Trophoblast cell (in vitro differentiated cells and primary cell): ENCODE measurements at regions not wholly inside any gene's neighbourhood (a gene's known extent, or its start where the extent isn't known, plus 50 kb on each side); places are given as distances from the start of the nearest gene placed in this dataset.

Source experiments
- DNase-seq, 2 donors: peaks; one replicate each; pipeline ENCODE4 v3.0.0-alpha.2; 2016
- H2AFZ ChIP-seq: 2 replicates; pipeline ENCODE4 v1.6.1; 2013; ENCODE audit warnings: low read length, moderate library complexity, mild to moderate bottlenecking; ENCODE audit not compliant: insufficient read depth, poor library complexity
- H2AK5ac ChIP-seq: 2 replicates; pipeline ENCODE4 v1.6.1; 2013; ENCODE audit warnings: mild to moderate bottlenecking, low read length
- H2BK120ac ChIP-seq: 2 replicates; pipeline ENCODE4 v1.6.1; 2013; ENCODE audit warnings: low read length, mild to moderate bottlenecking, moderate library complexity; ENCODE audit not compliant: insufficient read depth, poor library complexity
- H2BK12ac ChIP-seq: 2 replicates; pipeline ENCODE4 v1.6.1; 2013; ENCODE audit warnings: mild to moderate bottlenecking, low read length, moderate library complexity
- H2BK5ac ChIP-seq: 2 replicates; pipeline ENCODE4 v1.6.1; 2013; ENCODE audit warnings: low read length, low read depth, moderate library complexity, mild to moderate bottlenecking; ENCODE audit not compliant: poor library complexity
- H3K14ac ChIP-seq: 2 replicates; pipeline ENCODE4 v1.6.1; 2013; ENCODE audit warnings: mild to moderate bottlenecking, low read length
- H3K18ac ChIP-seq: 2 replicates; pipeline ENCODE4 v1.6.1; 2013; ENCODE audit warnings: mild to moderate bottlenecking, low read length
- H3K23ac ChIP-seq: 2 replicates; pipeline ENCODE4 v1.6.1; 2013; ENCODE audit warnings: low read length
- H3K27ac ChIP-seq: 2 replicates; pipeline ENCODE4 v1.5.1; 2013; ENCODE audit warnings: low read depth, mild to moderate bottlenecking, inconsistent platforms, low read length, moderate library complexity
- H3K27me3 ChIP-seq: 2 replicates; pipeline ENCODE4 v1.6.1; 2013; ENCODE audit warnings: inconsistent platforms, mild to moderate bottlenecking, low read length, moderate library complexity; ENCODE audit not compliant: insufficient read depth
- H3K36me3 ChIP-seq, 2 experiments: 1 replicate in 1 of 2; 2 replicates in 1 of 2; pipeline ENCODE4 v1.6.1; 2013; ENCODE audit warnings: low read length in 2 of 2, mild to moderate bottlenecking in 2 of 2, moderate library complexity in 1 of 2; ENCODE audit not compliant: insufficient read depth in 2 of 2, control insufficient read depth in 1 of 2
- H3K4ac ChIP-seq: 2 replicates; pipeline ENCODE4 v1.6.1; 2013; ENCODE audit warnings: low read depth, mild to moderate bottlenecking, low read length, moderate library complexity
- H3K4me1 ChIP-seq, 2 experiments: 1 replicate in 1 of 2; 2 replicates in 1 of 2; pipeline ENCODE4 v1.6.1; 2013; ENCODE audit warnings: low read length in 2 of 2, mild to moderate bottlenecking in 2 of 2, moderate library complexity in 1 of 2; ENCODE audit not compliant: insufficient read depth in 2 of 2, control insufficient read depth in 1 of 2
- H3K4me2 ChIP-seq: 2 replicates; pipeline ENCODE4 v1.6.1; 2013; ENCODE audit warnings: inconsistent platforms, mild to moderate bottlenecking, low read length, moderate library complexity
- H3K4me3 ChIP-seq: 2 replicates; pipeline ENCODE4 v1.5.1; 2013; ENCODE audit warnings: mild to moderate bottlenecking, low read depth, low read length, inconsistent platforms
- H3K79me1 ChIP-seq: one replicate; pipeline ENCODE4 v1.6.1; 2013; ENCODE audit warnings: low read length
- H3K79me2 ChIP-seq: 2 replicates; pipeline ENCODE4 v1.6.1; 2013; ENCODE audit warnings: low read length, mild to moderate bottlenecking; ENCODE audit not compliant: control insufficient read depth, insufficient read depth, poor library complexity
- H3K9ac ChIP-seq: 2 replicates; pipeline ENCODE4 v1.6.1; 2013; ENCODE audit warnings: mild to moderate bottlenecking, low read length
- H3K9me3 ChIP-seq: 2 replicates; pipeline ENCODE4 v1.6.1; 2013; ENCODE audit warnings: low read depth, mild to moderate bottlenecking, control low read depth, inconsistent platforms, low read length; ENCODE audit not compliant: insufficient read depth
- H4K12ac ChIP-seq: 2 replicates; pipeline ENCODE4 v1.6.1; 2013; ENCODE audit warnings: low read depth, mild to moderate bottlenecking, low read length, moderate library complexity
- H4K8ac ChIP-seq: 2 replicates; pipeline ENCODE4 v1.6.1; 2013; ENCODE audit warnings: low read depth, mild to moderate bottlenecking, low read length, moderate library complexity
- H4K91ac ChIP-seq: one replicate; pipeline ENCODE4 v1.6.1; 2013; ENCODE audit warnings: low read depth, mild to moderate bottlenecking, low read length, moderate library complexity
- WGBS: extraction: QIAGEN DNeasy Blood & Tissue Kit; methylation state at CpG from one replicate; pipeline ENCODE4 v1.1.7; 2013; ENCODE audit warnings: missing lambda C conversion rate; ENCODE audit not compliant: insufficient read length, insufficient coverage; ENCODE audit errors: extremely low coverage; 5-methylcytosine and 5-hydroxymethylcytosine counted together

DNA sequence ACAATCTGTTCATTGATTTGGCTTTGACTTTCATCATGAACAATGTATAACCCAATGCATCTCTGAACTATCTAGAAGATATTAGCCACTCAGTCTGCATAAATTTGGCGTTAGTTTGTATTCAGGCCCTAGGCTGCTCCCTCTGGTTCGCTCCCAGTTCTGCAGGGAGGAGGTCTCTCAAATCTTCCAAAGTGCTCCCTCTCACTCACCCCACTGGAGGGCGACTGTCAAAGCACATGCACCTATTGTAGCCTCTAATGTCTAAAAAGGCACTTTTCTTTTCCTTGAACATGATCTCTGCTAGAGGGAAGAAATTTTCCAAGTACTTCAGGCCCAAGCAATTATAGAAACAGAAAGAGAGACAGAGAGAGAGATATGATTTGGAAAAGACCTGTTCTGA is 291.5 kb downstream of the TDRD15 start:
- Histone ChIP-seq H3K79me1 (no peaks in the 10 kb centered on the region), H3K4me3 (no peak overlapping the region), H3K14ac (no peak overlapping the region), H4K8ac (no peak overlapping the region), H2AK5ac (no peak overlapping the region), H3K9ac (no peak overlapping the region), H2BK120ac (no peak overlapping the region), H2BK5ac (no peak overlapping the region), H3K4me1 (no peaks in the 10 kb centered on the region), H3K27ac (no peak overlapping the region), H3K4ac (no peak overlapping the region), H4K91ac (no peak overlapping the region), H3K36me3 (no peaks in the 10 kb centered on the region), H3K4me2 (no peak overlapping the region), H3K79me2 (no peaks in the 10 kb centered on the region), H2BK12ac (no peak overlapping the region), H3K27me3 (no peaks in the 10 kb centered on the region), H3K18ac (no peak overlapping the region), H3K23ac (no peak overlapping the region), H3K9me3 (no peaks in the 10 kb centered on the region), H2AFZ (no peak overlapping the region), H4K12ac (no peak overlapping the region)
- no CpG with 5 or more reads among the region's 3 CpGs for WGBS
- DNase-seq = no peak

DNA sequence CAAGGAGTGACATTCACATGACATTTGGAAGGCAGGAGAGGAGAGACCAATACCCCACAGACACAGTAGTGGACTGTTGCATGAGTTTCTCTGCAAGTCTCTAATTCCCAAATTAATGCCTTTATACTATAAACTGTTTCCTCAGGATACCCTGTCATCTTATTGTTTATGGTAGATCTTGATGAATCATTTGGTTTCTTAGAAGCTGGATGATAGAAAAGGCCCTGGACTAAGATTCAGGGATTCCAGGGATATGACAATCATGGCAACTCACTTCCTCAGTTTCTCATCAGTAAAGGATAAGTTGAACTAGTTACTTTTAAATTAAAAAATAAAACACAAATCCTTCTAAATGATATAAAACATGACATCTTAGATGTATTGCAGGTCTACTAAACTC is 292.5 kb downstream of the TDRD15 start:
- Histone ChIP-seq H3K4me2 (no peak overlapping the region), H4K12ac (no peak overlapping the region), H3K14ac (no peak overlapping the region), H3K4ac (no peak overlapping the region), H4K91ac (no peak overlapping the region), H3K18ac (no peak overlapping the region), H2AK5ac (no peak overlapping the region), H3K4me1 (no peaks in the 10 kb centered on the region), H3K79me1 (no peaks in the 10 kb centered on the region), H2BK5ac (no peak overlapping the region), H3K23ac (no peak overlapping the region), H2BK120ac (no peak overlapping the region), H4K8ac (no peak overlapping the region), H3K9ac (no peak overlapping the region), H2AFZ (no peak overlapping the region), H3K79me2 (no peaks in the 10 kb centered on the region), H2BK12ac (no peak overlapping the region), H3K27ac (no peak overlapping the region), H3K27me3 (no peaks in the 10 kb centered on the region), H3K36me3 (no peaks in the 10 kb centered on the region), H3K9me3 (no peaks in the 10 kb centered on the region), H3K4me3 (no peak overlapping the region)
- no peak for DNase-seq

DNA sequence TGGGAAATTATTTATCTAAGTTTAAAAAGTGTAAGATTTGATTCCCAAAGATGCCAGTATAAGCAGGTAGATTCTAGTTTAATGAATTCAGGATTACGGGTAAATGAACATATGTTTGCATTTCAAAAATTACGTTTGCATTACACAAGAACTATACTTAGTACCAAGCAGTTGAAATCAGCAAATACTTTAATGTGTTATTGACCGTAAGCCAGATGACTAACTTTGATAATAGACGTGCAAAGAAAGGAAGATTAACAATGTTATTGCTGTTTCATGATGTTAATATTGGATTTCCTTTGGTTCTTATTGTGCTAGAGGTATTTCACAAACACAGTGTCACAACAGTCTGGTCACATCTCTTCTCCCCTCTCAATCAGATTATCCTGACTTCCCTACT is 294.7 kb downstream of the TDRD15 start:
- Histone ChIP-seq H3K9ac (no peak overlapping the region), H3K23ac (no peak overlapping the region), H3K4ac (no peak overlapping the region), H3K27ac (no peak overlapping the region), H3K4me3 (no peak overlapping the region), H3K4me1 (no peaks in the 10 kb centered on the region), H4K8ac (no peak overlapping the region), H3K27me3 (no peaks in the 10 kb centered on the region), H3K79me1 (no peaks in the 10 kb centered on the region), H3K4me2 (no peak overlapping the region), H3K9me3 (no peaks in the 10 kb centered on the region), H3K14ac (no peak overlapping the region), H2AK5ac (no peak overlapping the region), H2AFZ (no peak overlapping the region), H3K18ac (no peak overlapping the region), H2BK5ac (no peak overlapping the region), H2BK12ac (no peak overlapping the region), H4K91ac (no peak overlapping the region), H2BK120ac (no peak overlapping the region), H3K36me3 (no peaks in the 10 kb centered on the region), H3K79me2 (no peaks in the 10 kb centered on the region), H4K12ac (no peak overlapping the region)
- DNase-seq = no peak
- WGBS = no CpG with 5 or more reads among the region's 4 CpGs

DNA sequence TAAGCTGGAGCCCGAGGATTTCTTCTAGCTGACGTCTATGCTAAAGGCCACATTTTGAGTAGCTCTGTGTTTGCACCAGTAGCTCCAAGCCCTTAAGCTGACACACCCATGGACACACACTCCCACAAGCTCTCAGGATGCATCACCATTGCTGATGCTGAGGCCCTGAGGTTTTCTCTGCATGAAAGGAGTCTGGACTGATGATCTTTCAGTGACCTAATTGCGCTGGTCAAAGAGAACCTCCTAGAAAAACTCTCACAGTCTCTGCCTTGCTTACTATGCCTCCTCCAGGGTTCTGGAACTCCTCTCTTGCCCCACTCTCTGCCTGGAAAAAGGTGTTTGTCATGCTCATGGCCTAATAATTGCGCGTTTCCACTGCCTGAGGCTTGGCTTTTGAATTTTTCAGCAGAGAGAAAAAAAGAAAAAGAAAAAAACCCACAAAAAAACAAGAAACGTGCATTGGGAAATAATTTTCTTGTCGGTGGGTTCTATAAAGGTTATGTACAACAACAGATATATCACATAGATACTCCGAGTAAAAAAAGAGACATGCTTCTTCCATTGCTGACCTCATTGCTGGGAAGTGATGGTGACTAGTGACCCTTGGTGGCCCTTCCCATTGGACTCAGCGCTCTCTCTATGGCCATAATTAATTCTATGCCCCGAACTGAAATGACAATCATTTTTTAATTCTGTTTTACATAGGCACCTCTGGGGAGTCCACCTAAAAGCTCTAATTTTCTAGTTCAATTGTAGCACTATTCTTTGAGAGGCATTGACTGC is 297.0 kb downstream of the TDRD15 start:
- H3K27me3 ChIP-seq = no peaks in the 10 kb centered on the region
- no peaks in the 10 kb centered on the region for H3K79me1 ChIP-seq
- no peak overlapping the region for H3K4me2 ChIP-seq
- H4K8ac ChIP-seq = no peak overlapping the region
- no peak overlapping the region for H3K9ac ChIP-seq
- no peaks in the 10 kb centered on the region for H3K9me3 ChIP-seq
- no peaks in the 10 kb centered on the region for H3K79me2 ChIP-seq
- H4K12ac ChIP-seq = no peak overlapping the region
- no peak overlapping the region for H2BK120ac ChIP-seq
- no peak overlapping the region for H3K4ac ChIP-seq
- H3K14ac ChIP-seq = no peak overlapping the region
- no peak overlapping the region for H3K4me3 ChIP-seq
- H2BK12ac ChIP-seq = no peak overlapping the region
- H3K18ac ChIP-seq = no peak overlapping the region
- no peak overlapping the region for H2AK5ac ChIP-seq
- H3K4me1 ChIP-seq = no peaks in the 10 kb centered on the region
- H3K27ac ChIP-seq = no peak overlapping the region
- H3K36me3 ChIP-seq = no peaks in the 10 kb centered on the region
- H2AFZ ChIP-seq = no peak overlapping the region
- no peak for DNase-seq
- no peak overlapping the region for H4K91ac ChIP-seq
- no CpG with 5 or more reads among the region's 10 CpGs for WGBS
- no peak overlapping the region for H2BK5ac ChIP-seq
- no peak overlapping the region for H3K23ac ChIP-seq
